Lower lobe of right lung (tissue), 2 donors: ENCODE measurements at regions not wholly inside any gene's neighbourhood (a gene's known extent, or its start where the extent isn't known, plus 50 kb on each side); places are given as distances from the start of the nearest gene placed in this dataset.
A peak's percentile ranks its signal among the peaks of the same experiment; 100 is the strongest.

Source experiments
- ATAC-seq, 2 donors: fragments of 200-7000 bp; cut with Tn5 transposase; one replicate each; pipeline ENCODE4 v1.9.1; 2020 to 2022; ENCODE audit warnings: mild to moderate bottlenecking in 2 of 2, moderate library complexity in 2 of 2
- DNase-seq: peaks from one replicate; pipeline ENCODE4 v3.0.0-alpha.2; 2020
- H3K27ac ChIP-seq: fragments of 200-600 bp; one replicate; pipeline ENCODE4 v1.8.0; 2022
- H3K27me3 ChIP-seq: fragments of 200-600 bp; one replicate; pipeline ENCODE4 v1.8.0; 2022; ENCODE audit warnings: low read depth
- H3K36me3 ChIP-seq: fragments of 200-600 bp; one replicate; pipeline ENCODE4 v1.8.0; 2022; ENCODE audit warnings: mild to moderate bottlenecking
- H3K4me1 ChIP-seq: fragments of 200-600 bp; one replicate; pipeline ENCODE4 v1.8.0; 2022
- H3K4me3 ChIP-seq: fragments of 200-600 bp; one replicate; pipeline ENCODE4 v1.8.0; 2022; ENCODE audit warnings: mild to moderate bottlenecking
- H3K9me3 ChIP-seq: fragments of 200-600 bp; one replicate; pipeline ENCODE4 v1.8.0; 2022
- intact Hi-C: fragments of 100-400 bp; cut with DNase I; formaldehyde crosslinking; loops from one replicate; pipeline ENCODE4 v1.11.0; 2022
- TF ChIP-seq, protein P1 (sequence below): fragments of 200-600 bp; IDR thresholded peaks from one replicate; pipeline ENCODE4 v1.8.0; 2022; ENCODE audit warnings: antibody characterized with exemption, mild to moderate bottlenecking
- donor health status: DM: no; HTN: yes; CAD: no; lungs with severe emphysema.

DNA sequence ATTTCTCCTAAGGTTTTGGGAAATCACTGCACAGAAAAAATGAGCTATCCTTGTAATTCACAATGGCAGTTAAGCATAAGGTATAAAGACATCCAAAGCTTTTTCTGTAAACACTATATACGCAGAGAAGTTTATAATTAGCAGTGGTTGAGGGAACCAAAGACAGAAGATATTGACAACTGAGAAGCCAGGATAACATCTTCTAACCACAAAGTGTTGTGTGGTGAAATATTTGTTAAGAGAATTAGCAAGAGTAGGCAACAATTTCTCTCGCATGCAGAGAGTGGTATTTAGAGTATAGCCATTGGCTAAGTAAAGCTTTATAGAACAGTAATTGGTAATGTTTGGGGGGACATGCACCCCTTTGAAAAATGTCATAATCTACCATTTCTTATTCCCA is 123.7 kb upstream of the USP15 start:
- Histone ChIP-seq H3K27ac (no peak overlapping the region), H3K27me3 (no peaks in the 10 kb centered on the region), H3K36me3 (no peaks in the 10 kb centered on the region), H3K4me1 (no peaks in the 10 kb centered on the region), H3K9me3 (no peaks in the 10 kb centered on the region), H3K4me3 (no peak overlapping the region)
- no peak for ATAC-seq
- TF ChIP-seq, protein P1, sequence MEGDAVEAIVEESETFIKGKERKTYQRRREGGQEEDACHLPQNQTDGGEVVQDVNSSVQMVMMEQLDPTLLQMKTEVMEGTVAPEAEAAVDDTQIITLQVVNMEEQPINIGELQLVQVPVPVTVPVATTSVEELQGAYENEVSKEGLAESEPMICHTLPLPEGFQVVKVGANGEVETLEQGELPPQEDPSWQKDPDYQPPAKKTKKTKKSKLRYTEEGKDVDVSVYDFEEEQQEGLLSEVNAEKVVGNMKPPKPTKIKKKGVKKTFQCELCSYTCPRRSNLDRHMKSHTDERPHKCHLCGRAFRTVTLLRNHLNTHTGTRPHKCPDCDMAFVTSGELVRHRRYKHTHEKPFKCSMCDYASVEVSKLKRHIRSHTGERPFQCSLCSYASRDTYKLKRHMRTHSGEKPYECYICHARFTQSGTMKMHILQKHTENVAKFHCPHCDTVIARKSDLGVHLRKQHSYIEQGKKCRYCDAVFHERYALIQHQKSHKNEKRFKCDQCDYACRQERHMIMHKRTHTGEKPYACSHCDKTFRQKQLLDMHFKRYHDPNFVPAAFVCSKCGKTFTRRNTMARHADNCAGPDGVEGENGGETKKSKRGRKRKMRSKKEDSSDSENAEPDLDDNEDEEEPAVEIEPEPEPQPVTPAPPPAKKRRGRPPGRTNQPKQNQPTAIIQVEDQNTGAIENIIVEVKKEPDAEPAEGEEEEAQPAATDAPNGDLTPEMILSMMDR: no peak
- no peak for DNase-seq
- intact Hi-C loops: no loop called here

DNA sequence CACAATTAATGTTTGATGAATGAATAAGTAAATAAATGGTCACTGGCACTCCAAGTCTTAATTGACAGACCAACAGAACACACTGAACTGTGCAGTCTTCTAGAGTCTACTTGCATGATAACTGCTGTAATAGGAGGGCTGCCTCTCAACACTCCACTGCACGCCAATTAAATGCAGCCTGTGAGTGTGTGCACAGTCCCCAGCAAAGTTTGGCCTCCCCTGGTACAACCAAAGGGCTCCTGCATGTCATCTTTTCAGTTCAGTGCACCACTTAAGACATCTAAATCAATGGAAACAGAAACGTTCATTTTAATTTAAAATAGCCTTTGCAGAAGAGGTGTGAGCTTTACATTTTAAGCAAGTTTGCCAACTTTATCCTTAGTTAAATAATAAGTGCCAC is 121.7 kb upstream of the USP15 start:
- DNase-seq (no peak), ATAC-seq (no peak)
- Histone ChIP-seq H3K9me3 (no peaks in the 10 kb centered on the region), H3K4me1 (no peaks in the 10 kb centered on the region), H3K36me3 (no peaks in the 10 kb centered on the region), H3K27me3 (no peaks in the 10 kb centered on the region), H3K27ac (no peak overlapping the region), H3K4me3 (no peak overlapping the region)
- TF ChIP-seq, protein P1: no peak
- intact Hi-C loops: no loop called here

DNA sequence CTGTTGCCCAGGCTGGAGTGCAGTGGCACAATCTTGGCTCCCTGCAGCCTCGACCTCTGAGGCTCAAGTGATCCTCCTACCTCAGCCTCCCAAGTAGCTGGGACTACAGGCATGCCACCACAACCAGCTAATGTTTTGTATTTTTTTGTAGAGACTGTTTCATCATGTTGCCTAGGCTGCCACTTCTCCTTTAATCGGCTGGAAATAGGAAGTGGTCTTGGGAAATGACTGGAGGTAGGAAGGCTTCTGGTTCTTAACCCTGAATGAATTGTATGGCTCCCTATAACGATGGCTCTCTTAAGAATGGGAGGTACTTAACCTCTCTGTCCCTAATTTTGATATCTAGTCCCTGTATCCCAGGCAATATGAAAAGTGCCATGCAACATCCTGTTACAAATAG is 113.9 kb upstream of the USP15 start:
- H3K27me3 ChIP-seq: no peaks in the 10 kb centered on the region
- TF ChIP-seq, protein P1: no peak
- H3K4me1 ChIP-seq: no peaks in the 10 kb centered on the region
- DNase-seq (no peak), ATAC-seq (peak; percentile 44 to 55)
- no peaks in the 10 kb centered on the region for H3K9me3 ChIP-seq
- no peaks in the 10 kb centered on the region for H3K36me3 ChIP-seq
- no peak overlapping the region for H3K27ac ChIP-seq
- H3K4me3 ChIP-seq: no peak overlapping the region
- intact Hi-C loops: no loop called here

DNA sequence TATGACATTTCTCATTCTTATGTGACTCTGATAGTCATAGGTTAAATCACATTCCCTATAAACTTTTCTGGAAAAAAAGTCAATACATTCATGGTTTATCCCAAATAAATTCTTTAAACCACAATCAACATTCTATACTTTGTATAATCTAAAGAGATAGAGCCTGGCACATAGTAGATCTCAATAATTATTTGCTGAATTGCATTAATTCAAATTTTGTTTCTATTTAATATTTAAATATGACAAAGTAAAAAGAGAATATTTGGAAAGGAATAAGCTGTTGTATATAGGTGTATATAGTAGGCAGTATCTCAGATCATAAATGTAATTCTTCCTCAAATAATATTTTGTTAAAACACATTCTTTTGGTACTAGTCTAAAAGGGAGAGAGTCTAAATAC is 102.2 kb upstream of the USP15 start:
- intact Hi-C loops: no loop called here
- Histone ChIP-seq H3K27me3 (no peaks in the 10 kb centered on the region), H3K9me3 (no peaks in the 10 kb centered on the region), H3K36me3 (no peaks in the 10 kb centered on the region), H3K4me3 (no peak overlapping the region), H3K27ac (no peak overlapping the region), H3K4me1 (no peaks in the 10 kb centered on the region)
- TF ChIP-seq, protein P1: no peak
- ATAC-seq (no peak), DNase-seq (no peak)

DNA sequence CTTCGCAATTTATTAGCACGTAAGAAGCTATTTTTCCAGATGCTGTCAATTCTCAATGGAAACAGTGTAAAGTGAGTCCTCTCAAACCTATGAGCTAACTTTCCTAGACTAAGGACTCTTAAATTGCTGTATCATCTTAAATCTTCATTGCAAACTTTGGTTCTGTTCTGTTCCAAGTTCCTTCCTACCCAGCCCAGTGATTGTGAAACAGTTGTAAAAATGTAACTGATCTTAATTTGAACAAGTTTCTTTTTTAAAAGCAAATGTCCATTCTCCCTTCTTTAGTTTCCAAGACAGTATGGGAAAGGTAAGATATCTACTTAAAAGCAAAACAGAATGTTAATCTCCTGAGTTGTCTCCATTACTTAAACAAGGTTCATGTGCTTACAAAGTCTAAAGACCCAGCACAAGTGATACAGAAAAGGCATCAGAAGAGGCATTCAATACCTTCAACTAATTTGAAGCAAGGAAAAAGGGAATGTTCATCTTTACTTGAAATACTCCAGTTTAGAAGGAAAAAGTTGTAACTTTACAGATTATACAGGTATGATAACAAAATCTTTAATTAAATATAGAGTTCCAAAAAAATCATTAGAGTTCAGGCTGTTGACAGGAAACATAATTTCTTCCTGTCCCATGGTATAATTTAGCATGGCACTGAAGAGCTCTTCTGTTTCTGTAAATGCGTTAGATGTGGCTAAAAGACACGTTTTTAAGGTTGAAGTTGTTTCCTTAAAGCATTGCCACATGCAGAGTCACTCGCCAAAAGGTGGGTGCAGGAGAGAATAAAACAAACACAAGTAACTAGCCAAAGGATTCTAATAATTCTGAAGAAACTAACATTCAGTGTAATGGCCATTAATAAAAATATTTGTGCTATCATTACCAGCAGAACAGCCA is 101.5 kb upstream of the USP15 start:
- Histone ChIP-seq H3K9me3 (no peaks in the 10 kb centered on the region), H3K4me1 (no peaks in the 10 kb centered on the region), H3K36me3 (no peaks in the 10 kb centered on the region), H3K27ac (no peak overlapping the region), H3K27me3 (no peaks in the 10 kb centered on the region), H3K4me3 (no peak overlapping the region)
- no peak for ATAC-seq
- TF ChIP-seq, protein P1: no peak
- no peak for DNase-seq
- intact Hi-C loops: no loop called here
